GM19324 (cell line): ENCODE measurements at regions not wholly inside any gene's neighbourhood (a gene's known extent, or its start where the extent isn't known, plus 50 kb on each side); places are given as distances from the start of the nearest gene placed in this dataset.
"Not testable (repeated sequence)": the region's sequence is repeated elsewhere in the genome, so short reads cannot be mapped to it uniquely, and the experiment has no call there.

ENCODE experiments used
- ATAC-seq: cut with Tn5 transposase; IDR thresholded peaks from one replicate; pipeline ENCODE4 v1.9.1; 2021; ENCODE audit warnings: mild to moderate bottlenecking, moderate library complexity; ENCODE audit not compliant: unreplicated experiment, low FRiP score

GRCh38 chr12:27865421-27865820 lies 85.4 kb upstream of the MANSC4 start:
- no peak for ATAC-seq

- ATAC-seq = no peak
Observed at GRCh38 chr12:27864521-27864920, 84.5 kb upstream of the MANSC4 start.

GRCh38 chr12:27863839-27864238 lies 83.8 kb upstream of the MANSC4 start:
- no peak for ATAC-seq

- ATAC-seq = peak; percentile 70
Observed at GRCh38 chr12:27861428-27862167, 81.6 kb upstream of the MANSC4 start.

- ATAC-seq = no peak
Observed at GRCh38 chr12:27859648-27860047, 79.6 kb upstream of the MANSC4 start.

- ATAC-seq = not testable (repeated sequence)
Observed at GRCh38 chr12:27857006-27857405, 77.0 kb upstream of the MANSC4 start.

- ATAC-seq = no peak
Observed at GRCh38 chr12:27852742-27853141, 72.7 kb upstream of the MANSC4 start.
